ENCODE measurements at regions not wholly inside any gene's neighbourhood (a gene's known extent, or its start where the extent isn't known, plus 50 kb on each side); places are given as distances from the start of the nearest gene placed in this dataset.

- TF ChIP-seq CTCF (IDR thresholded peaks at IDR 0.05; ENCODE audit: insufficient read depth, low read length, poor library complexity, severe bottlenecking) (no peak), EZH2phosphoT487 (conservative IDR thresholded peaks at IDR 0.05; ENCODE audit: low read length) (no peak)
Measured at GRCh38 chr18:38586327-38586726, 1020.7 kb upstream of the CELF4 start.

Measured in SU-DHL-6 (cell line).